ENCODE measurements at regions not wholly inside any gene's neighbourhood (a gene's known extent, or its start where the extent isn't known, plus 50 kb on each side); places are given as distances from the start of the nearest gene placed in this dataset.

DNA sequence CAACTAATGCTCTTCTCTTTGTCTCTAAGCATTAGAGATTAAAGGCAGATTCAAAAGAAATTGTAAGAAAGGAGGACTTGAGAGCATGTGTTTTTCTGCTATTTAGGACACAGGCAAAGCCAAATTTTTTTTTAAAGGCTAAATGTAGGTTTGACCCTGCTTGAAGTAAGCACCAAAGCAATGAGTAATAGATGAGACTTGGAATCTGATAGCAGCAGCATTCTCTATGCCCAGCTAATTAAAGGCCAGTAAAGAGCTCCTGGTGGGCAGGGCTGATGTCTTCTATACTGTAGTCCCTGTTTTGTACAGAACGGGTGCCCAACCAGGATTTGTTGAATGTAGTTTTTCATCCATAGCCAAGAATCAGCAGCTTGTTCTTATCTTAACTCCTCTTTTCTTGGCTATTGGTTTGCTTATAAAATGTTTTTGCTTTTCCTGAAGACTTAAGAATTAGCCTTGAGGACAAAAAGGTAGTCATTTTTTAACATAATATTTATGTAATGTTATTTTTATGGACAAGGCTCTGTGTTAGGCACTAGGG, 179.6 kb downstream of the LMO4 start:
- no peak for DNase-seq (ENCODE audit: low read depth)

DNA sequence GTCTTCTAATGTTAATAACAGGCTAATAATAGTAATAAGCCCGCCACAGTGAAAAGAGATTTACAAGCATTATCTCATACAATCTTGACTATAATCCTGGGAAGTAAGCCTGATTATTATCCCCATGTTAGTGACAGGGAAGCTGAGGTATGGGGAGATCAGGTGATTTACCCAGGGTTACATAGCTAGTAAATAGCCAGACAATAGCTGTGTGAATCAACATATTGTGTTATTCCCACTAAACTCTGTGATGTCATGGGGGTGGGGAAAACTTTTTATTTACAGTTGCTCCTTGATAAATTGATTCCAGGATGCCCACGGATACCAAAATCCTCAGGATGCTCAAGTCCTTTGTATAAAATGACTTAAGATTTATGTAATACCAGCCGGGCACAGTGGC, 181.9 kb downstream of the LMO4 start:
- no peak for DNase-seq (ENCODE audit: low read depth)

DNA sequence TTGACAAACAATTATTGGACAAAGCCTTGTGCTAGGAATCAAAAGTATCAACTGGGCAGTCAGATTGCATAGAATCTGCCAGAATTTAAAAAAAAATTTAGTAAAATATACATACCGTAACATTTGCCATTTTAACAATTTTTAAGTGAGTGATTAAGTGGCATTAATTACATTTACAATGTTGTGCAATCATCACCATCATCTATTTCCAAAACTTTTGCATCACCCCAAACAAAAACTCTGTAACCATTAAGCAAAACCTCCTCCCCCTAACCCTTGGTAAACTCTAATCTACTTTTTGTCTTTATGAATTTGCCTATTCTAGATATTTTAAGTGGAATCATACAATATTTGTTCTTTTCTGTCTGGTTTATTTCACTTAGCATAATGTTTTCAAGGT, 182.8 kb downstream of the LMO4 start:
- DNase-seq (ENCODE audit: low read depth): no peak

DNA sequence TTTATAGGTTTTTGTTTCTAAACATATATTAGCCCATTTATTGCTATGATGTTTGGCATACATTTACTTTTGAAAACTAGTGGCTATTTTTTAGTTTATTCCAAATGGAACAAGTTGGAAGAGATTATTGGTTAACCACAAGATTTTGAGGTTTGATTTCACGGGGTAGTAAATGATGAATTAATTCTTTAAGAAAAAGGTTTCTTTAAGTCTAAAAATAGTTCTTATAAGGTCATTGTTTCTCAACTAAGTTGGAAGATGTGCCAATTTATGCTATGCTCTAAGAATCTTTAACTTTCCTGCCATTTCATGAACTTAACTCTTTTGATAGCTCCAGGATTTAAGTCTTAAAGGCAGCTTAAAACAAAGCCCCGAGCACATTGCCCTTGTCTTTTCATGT, 183.8 kb downstream of the LMO4 start:
- DNase-seq (ENCODE audit: low read depth): no peak

DNA sequence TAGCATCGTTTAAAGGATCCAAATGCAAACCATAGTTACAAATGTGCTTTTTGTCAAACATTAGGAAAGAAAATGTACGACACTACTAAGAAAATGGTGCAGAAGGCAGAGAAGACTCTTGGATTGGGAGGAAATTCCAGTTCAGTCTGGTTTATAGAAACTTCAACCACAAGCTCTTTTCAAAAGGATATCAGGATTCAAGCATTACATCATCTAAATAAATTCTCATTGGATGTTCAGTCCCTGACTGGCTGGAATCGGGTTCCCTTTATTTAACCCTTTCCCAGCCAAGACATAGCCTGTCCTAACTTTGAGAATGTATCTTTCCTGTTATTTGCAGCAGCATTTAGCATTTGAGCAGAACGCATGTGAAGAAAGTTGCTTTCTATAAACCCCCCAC, 184.6 kb downstream of the LMO4 start:
- no peak for DNase-seq (ENCODE audit: low read depth)

DNA sequence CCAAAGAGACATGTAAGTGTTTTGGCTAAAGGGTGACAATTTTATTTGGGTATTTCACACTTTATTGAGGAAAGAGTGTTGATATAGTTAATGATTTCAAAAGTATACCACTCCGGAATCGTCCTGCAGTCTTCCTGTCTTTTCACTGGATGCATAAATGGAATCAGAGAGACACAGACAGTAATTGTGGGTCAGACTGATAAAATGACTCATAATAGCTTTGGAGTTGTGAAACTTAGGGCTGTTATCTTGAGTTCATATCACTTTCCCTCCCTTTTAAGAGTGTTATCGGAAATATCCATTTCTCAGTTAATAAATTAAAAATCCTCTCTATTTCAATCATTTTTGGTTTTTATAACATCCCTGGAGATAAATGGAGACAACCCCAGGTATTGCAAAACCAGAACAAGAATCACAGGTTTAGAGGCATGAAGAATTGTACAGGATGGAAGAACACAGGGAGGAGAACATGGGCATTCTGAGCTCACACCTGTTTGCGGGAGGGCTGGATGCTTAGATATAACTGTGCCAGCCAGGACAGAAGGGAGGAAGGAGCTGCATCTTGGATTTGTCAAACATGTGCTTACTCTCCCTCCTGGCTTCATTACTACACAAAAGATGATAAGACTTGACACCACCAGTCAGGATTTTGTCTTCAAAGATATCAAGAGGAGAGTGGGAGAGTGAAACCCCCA, 185.4 kb downstream of the LMO4 start:
- DNase-seq (ENCODE audit: low read depth): no peak

DNA sequence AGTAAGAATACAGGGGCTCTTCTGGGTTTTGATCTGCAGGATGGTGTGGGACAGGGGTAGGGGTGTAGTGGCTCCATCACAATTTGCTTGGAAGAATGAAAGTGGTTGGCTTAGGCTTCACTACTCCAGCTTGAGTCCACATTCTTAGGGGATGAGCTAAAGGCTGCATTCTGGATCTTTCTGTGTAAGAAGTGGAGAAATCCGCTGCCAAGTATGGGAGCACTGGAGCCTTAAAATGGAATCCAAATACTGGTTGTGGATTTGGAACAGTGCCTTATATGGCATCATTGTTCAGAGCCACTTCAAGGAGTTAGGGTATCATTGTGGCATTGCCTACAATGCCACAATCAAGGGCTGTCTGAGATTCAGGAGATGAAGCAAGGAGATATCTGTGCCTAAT, 187.1 kb downstream of the LMO4 start:
- DNase-seq (ENCODE audit: low read depth): no peak

DNA sequence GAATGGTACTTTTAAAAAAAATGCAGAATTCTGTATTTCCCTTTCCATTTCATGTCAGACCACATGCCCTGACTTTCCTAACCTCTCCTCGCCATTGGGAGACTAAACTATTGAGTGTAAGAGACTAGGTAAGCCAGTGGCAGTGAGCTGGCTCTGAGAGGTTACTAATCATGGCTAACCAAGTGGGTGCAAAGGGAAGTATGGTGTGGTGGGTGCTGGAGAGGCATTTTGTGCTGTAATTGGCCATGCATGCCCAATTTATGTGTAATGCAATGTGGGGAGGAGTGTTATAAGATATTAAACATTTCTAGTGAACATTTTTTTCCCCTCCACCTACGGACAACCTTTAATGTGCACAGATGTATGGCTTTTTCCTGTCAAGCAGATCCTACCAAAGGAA, 190.1 kb downstream of the LMO4 start:
- DNase-seq (ENCODE audit: low read depth): no peak

DNA sequence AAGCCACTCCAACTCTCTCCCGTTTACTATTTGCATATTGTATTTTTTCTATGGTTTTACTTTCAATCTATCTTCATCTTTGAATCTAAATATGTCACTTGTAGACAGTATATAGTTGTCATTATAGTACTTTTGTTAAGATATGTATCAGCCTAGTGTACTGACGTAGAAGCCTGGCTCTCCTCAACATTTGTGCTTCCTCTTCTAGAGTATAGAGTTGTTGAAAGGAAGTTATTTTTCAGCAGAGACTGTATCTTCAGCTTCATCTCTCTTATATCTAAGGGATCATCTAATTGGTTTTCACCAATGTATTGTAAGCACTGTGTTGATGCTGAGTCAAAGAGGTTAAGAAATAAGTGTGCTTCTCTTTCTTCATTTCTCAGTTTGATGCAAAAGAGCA, 192.8 kb downstream of the LMO4 start:
- DNase-seq (ENCODE audit: low read depth): no peak

DNA sequence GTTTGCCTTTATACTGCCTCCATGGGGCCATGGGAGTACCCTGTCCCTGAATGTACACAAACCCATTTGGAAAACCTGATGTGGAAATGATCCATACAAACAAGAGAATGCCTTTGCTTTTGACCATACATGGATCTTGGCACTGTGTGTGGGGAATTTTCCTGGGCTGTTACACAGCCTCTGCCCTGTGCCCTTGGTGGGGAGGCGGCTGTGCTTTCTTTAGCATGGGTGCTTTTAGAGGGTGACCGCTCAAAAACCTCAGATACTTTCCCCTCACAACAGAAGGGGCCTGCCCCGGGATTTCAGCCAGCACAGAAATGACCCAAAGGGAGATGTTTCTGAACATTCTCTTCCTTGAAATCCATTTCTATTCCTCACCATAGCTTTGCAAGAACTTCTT, 194.8 kb downstream of the LMO4 start:
- DNase-seq (ENCODE audit: low read depth): no peak

DNA sequence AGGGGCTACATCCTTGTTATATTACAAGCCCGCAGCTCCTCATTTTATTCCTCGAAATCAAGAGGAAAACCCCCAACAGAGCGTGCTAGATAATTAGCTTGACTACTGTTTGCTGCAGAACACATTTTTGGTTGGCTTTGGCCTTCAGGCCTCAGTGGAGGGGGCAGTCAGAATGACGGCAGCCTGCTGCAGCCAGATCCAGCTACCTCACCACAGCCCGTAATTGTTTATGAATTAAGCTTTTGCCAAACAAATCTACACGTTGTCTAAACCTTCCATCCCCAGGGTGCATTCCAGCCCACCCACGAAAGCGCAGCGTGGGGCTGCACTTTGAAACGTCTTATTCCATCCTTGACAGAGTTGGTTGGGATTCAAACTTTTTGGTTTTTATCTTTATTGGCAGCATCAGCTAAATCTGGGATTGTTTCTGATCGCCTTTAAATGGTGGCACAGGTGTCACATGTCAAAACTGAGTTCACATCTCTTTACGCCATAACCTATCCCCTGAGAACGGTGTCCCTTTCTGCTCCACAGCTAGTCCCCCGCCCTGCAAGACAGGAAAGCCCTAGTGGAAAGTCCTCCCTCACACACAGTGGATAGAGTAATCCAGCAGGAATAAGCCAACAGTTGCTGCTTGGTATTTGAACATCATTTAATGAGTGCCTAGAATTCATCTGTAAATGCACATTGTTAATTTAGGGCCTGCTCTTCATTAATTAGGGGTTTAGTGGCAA, 195.5 kb downstream of the LMO4 start:
- no peak for DNase-seq (ENCODE audit: low read depth)

DNA sequence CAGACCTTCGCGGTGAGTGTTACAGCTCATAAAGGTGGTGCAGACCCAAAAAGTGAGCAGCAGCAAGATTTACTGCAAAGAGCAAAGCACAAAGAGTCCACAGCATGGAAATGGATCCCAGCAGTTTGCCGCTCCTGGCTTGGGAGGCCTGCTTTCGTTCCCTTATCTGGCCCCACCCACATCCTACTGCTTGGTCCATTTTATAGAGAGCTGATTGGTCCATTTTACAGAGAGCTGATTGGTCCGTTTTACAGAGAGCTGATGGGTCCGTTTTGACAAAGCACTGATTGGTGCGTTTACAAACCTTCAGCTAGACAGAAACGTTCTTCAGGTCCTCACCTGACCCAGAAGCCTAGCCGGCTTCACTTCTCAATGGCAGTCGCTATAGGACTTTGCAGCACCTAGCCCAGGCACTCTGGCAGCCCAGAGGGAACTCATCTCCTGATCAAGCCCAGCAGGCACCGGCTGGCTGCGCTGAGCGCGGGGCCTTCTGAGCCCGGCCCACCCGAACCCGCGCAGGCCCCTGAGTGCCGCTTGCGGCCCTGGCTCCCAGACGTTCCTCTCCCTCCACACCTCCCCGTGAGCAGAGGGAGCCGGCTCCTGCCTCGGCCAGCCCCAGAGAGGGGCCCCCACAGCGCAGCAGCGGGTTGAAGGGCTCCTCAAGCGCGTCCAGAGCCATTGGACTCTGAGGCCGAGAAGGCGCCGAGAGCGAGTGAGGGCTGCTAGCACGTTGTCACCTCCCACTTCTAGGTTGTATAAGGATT, 200.3 kb downstream of the LMO4 start:
- DNase-seq (ENCODE audit: low read depth): no peak

DNA sequence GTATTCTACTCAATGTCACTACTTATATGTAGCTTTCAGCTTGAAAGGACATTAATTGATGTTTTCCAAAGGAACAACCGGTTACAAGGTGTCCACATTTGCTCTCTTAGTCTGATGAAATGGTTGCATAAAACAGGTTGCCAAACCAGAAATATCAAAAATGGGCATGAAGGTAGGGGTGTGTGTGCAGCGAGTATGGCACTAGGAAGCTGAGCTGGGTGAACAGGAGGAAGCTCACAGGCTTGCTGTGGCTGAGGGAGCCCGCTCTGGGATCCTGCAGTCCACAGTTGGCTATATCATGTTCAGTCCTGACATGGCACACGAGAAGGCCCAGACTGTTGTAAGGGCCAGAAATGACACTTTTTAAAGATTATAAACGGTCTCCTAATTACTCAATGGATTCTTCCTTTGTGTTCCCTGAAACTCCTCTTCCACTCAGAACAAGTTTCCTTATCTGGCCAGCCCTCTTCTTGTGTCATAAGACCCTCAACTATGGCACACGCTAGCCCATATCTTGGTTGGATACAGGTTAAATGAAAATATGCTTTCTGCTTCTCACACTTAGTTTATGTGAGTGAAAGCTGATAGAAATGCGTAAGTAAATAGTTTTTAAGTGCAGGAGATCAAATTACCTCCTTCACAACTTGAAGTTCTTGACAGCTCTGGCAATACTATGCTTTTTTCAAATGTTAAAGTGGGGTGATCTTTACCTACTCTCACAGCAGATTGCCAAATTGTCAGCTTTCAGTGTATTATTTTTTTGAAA, 201.5 kb downstream of the LMO4 start:
- no peak for DNase-seq (ENCODE audit: low read depth)

DNA sequence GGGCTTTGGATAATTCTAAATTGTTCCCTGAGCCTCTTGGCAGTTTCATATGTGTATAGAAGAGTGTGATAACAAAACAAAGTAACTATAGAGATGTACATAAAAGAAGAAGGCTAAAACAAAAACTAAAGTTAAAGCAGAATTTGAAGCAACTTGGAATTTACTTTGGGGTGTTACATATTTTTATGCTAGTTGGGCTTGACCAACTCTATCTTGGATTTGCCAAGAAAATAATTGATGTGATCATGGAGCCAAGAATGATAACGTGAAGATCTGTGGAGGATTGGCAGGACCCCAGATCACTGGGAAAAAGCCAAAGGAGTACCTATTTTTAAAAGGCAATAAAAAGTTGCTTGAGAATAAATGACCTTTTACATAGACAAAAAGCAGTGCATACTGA, 206.9 kb downstream of the LMO4 start:
- no peak for DNase-seq (ENCODE audit: low read depth)

DNA sequence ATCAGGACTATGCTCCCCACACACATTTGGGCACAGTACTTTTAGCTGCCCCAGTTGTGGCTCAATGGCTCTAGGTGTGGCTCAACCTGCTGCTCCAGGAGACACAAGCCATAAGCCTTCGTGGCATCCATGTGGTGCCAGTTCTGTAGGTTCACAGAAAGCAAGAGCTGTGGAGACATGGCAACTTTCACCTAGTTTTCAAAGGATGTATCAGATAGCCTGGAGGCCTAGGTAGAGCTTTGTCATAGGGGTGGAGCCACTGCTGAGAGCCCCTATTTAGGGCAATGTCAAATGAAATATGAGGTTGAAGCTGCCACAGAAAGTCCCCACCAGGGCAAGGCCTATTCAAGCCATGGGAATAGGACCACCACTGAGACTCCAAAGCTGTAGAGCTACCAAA, 210.5 kb downstream of the LMO4 start:
- DNase-seq (ENCODE audit: low read depth): no peak

DNA sequence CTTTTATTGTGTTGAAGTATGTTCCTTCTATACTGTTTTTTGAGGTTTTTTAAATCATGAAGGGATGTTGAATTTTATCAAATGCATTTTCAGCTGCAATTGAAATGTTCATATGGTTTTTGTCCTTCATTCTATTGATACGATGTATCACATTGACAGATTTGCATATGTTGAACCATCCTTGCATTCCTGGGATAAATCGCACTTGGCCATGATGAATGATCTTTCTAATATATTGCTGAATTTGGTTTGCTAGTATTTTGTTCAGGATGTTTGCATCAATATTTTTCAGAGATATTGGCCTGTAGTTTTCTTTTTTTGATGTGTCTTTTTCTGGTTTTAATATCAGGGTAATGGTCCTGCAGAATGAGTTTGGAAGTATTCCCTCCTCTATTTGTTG, 214.0 kb downstream of the LMO4 start:
- DNase-seq (ENCODE audit: low read depth): no peak

DNA sequence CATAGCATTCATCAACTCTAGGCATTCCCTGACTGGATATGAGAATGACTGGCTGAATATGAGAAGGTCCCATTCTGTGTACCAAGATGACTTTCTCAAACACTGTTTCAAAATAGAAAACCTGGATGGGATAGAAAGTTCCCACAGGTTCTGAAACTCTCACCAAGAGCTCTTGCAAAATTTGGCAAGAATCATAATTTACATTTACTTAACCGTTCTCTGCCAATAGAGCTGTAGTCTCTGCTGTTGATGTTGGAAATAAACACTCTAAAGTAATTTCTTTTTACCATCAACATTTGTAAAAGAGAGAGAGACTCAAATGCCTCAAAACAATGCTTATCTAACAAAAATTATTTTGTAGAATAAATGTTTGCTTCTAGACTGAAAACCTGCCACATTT, 221.1 kb downstream of the LMO4 start:
- no peak for DNase-seq (ENCODE audit: low read depth)

DNA sequence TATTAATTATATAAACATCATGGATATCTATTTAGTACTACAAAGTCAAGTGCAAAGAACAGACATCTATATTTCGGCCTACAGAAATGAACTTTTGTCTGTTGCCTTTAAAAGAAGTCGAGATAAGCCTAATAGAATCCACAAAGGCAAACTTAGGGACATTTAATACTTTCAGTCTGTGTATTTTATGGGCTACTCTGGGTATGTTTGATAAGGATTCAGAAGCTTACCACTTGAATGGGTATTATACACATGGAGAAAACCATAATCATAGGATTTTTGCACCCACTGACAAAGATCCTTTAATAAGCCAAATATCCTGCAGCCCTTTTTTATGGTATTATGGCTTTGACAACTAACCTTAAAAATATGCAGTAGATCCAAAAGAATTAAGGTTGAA, 224.8 kb downstream of the LMO4 start:
- no peak for DNase-seq (ENCODE audit: low read depth)

DNA sequence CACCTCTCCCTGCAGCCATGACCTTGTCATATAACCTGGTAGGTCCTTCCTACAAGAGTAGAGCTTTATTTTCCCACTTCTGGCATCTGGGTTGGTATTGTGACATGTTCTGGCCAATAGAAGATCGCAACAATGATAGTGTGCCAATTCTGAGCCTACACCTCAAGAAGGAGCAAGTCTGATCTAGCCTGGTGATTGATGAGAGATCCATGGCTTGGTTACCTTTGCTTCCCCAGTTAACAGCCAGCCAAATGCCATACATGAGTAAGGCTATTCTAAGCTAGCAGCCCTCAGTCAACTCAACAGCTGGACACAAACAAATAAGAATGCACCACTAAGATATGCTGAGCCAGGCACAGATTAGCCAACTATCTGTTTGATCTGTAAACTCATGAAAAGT, 226.7 kb downstream of the LMO4 start:
- no peak for DNase-seq (ENCODE audit: low read depth)

DNA sequence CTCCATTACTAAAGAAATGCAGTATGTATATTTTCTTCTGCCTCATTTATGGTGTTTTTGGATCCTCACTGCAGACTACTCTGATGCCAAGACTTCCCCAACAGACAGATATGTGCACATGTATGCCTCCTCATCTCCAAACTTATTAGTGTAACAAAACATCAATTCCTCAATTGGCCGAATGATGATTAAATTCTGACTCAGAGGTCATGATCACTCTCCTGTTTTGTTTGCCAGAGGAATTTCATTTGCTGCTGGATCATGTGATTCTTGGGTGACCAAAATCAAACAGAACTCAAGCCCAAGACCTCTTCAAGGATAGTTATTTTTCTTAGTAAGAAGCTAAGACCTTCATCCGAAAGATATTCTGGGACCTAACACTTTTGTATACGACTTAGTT, 227.6 kb downstream of the LMO4 start:
- DNase-seq (ENCODE audit: low read depth): no peak

DNA sequence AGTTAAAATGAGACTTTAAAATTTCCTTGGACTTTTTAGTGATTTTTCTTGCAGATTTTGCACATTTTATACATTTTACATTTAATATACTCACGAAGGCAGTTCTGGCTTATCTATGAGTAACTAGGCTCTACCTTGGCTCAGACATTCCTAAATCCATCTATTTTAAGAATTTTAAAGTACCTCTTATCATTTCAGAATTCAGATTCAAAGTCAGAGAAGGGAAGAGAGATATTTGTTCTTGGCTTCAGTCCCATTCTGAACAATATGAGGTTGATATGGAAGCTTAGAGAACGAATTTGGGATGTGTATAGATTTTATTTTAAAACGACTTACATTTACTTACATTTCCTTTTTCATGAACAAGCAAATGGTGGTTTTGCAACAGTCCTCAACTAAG, 230.2 kb downstream of the LMO4 start:
- DNase-seq (ENCODE audit: low read depth): no peak

DNA sequence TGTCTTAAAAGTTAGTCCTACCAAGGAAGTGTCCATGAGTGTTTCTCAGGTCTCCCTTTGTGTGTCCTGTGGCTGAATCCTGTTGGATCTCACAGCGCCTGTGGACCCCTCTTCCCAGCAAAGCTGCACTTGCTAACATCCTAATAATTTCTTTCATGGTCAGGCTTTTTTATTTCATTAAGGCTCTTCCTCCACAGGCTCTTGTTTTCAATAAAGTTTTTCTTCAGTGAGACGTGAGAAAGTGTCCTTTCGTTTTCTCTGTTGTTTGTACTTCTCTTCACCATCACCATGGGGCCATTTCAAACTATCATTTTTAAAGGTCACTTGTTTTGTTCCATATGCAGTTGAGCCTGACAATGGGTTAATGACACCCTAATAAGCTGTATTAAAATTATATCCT, 231.5 kb downstream of the LMO4 start:
- no peak for DNase-seq (ENCODE audit: low read depth)

Measured in activated T-helper 9 cell treated with anti-CD3 and anti-CD28 coated beads, Interleukin-2, amount 50 U/mL, for 16 hours (primary cell).